ENCODE measurements at regions not wholly inside any gene's neighbourhood (a gene's known extent, or its start where the extent isn't known, plus 50 kb on each side); places are given as distances from the start of the nearest gene placed in this dataset.

- Mint-ChIP-seq H3K36me3 (ENCODE audit: low read depth) (no peaks in the 10 kb centered on the region), H3K27me3 (ENCODE audit: insufficient read depth) (no peaks in the 10 kb centered on the region), H3K9me3 (peaks cover 56% of the 10 kb centered on the region), H3K27ac (no peak overlapping the region), H3K4me3 (no peak overlapping the region), H3K4me1 (no peaks in the 10 kb centered on the region)
- Histone ChIP-seq H3K4me3 (ENCODE audit: low read length) (no peak overlapping the region), H3K27me3 (ENCODE audit: control insufficient read depth, insufficient read depth, low read length, poor library complexity, severe bottlenecking) (no peaks in the 10 kb centered on the region), H3K27ac (ENCODE audit: low read depth, low read length) (no peak overlapping the region), H3K9me3 (ENCODE audit: control insufficient read depth, low read length) (no peaks in the 10 kb centered on the region), H3K4me1 (ENCODE audit: control insufficient read depth, insufficient read depth, low read length) (no peaks in the 10 kb centered on the region), H3K9ac (ENCODE audit: extremely low read depth, low read length, poor library complexity, severe bottlenecking) (no peak overlapping the region), H3K36me3 (ENCODE audit: control insufficient read depth, insufficient read depth, low read length) (no peaks in the 10 kb centered on the region)
- WGBS, 2 experiments (ENCODE audit: insufficient coverage in 1 of 2, insufficient read length in 1 of 2): 100% methylated on average over 1 of the region's 2 CpGs; no CpG with 5 or more reads in 1 of the 2 experiments
- no peak for TF ChIP-seq CTCF (conservative IDR thresholded peaks at IDR 0.05)
- DNase-seq: no peak
These were observed 120.4 kb upstream of the IL1RAPL2 start for GRCh38 chrX:104445591-104445990.

- Histone ChIP-seq H3K9me3 (ENCODE audit: control insufficient read depth, low read length) (no peaks in the 10 kb centered on the region), H3K27me3 (ENCODE audit: control insufficient read depth, insufficient read depth, low read length, poor library complexity, severe bottlenecking) (no peaks in the 10 kb centered on the region), H3K27ac (ENCODE audit: low read depth, low read length) (no peak overlapping the region), H3K36me3 (ENCODE audit: control insufficient read depth, insufficient read depth, low read length) (no peaks in the 10 kb centered on the region), H3K9ac (ENCODE audit: extremely low read depth, low read length, poor library complexity, severe bottlenecking) (no peak overlapping the region), H3K4me1 (ENCODE audit: control insufficient read depth, insufficient read depth, low read length) (no peaks in the 10 kb centered on the region), H3K4me3 (ENCODE audit: low read length) (no peak overlapping the region)
- Mint-ChIP-seq H3K27me3 (ENCODE audit: insufficient read depth) (no peaks in the 10 kb centered on the region), H3K4me3 (no peak overlapping the region), H3K9me3 (peaks cover 44% of the 10 kb centered on the region), H3K4me1 (no peaks in the 10 kb centered on the region), H3K27ac (no peak overlapping the region), H3K36me3 (ENCODE audit: low read depth) (no peaks in the 10 kb centered on the region)
- no peak for DNase-seq
- no peak for TF ChIP-seq CTCF (conservative IDR thresholded peaks at IDR 0.05)
- 83 to 94% methylated on average over 1 to 7 of the region's 7 CpGs for WGBS, 2 experiments (ENCODE audit: insufficient coverage in 1 of 2, insufficient read length in 1 of 2)
These were observed 130.8 kb upstream of the IL1RAPL2 start for GRCh38 chrX:104435249-104435648.

GRCh38 chrX:104432321-104432720 lies 133.7 kb upstream of the IL1RAPL2 start:
- no peak overlapping the region for H3K27ac ChIP-seq (ENCODE audit: low read depth, low read length)
- 67 to 81% methylated on average over 1 to 3 of the region's 3 CpGs for WGBS, 2 experiments (ENCODE audit: insufficient coverage in 1 of 2, insufficient read length in 1 of 2)
- no peaks in the 10 kb centered on the region for H3K27me3 Mint-ChIP-seq (ENCODE audit: insufficient read depth)
- H3K4me3 ChIP-seq (ENCODE audit: low read length): no peak overlapping the region
- no peaks in the 10 kb centered on the region for H3K9me3 ChIP-seq (ENCODE audit: control insufficient read depth, low read length)
- no peaks in the 10 kb centered on the region for H3K27me3 ChIP-seq (ENCODE audit: control insufficient read depth, insufficient read depth, low read length, poor library complexity, severe bottlenecking)
- no peaks in the 10 kb centered on the region for H3K4me1 ChIP-seq (ENCODE audit: control insufficient read depth, insufficient read depth, low read length)
- TF ChIP-seq CTCF (conservative IDR thresholded peaks at IDR 0.05): no peak
- H3K36me3 Mint-ChIP-seq (ENCODE audit: low read depth): no peaks in the 10 kb centered on the region
- DNase-seq: no peak
- H3K9me3 Mint-ChIP-seq: peaks cover 31% of the 10 kb centered on the region
- H3K36me3 ChIP-seq (ENCODE audit: control insufficient read depth, insufficient read depth, low read length): no peaks in the 10 kb centered on the region
- H3K27ac Mint-ChIP-seq: no peak overlapping the region
- H3K4me1 Mint-ChIP-seq: no peaks in the 10 kb centered on the region
- no peak overlapping the region for H3K4me3 Mint-ChIP-seq
- no peak overlapping the region for H3K9ac ChIP-seq (ENCODE audit: extremely low read depth, low read length, poor library complexity, severe bottlenecking)
